HTR-8/SVneo (cell line): ENCODE measurements at regions not wholly inside any gene's neighbourhood (a gene's known extent, or its start where the extent isn't known, plus 50 kb on each side); places are given as distances from the start of the nearest gene placed in this dataset.

ENCODE experiments used
- DNase-seq: peaks from one replicate; pipeline ENCODE4 v3.0.0; 2011; ENCODE audit warnings: low spot score, mixed read lengths; ENCODE audit not compliant: insufficient read length
- FAIRE-seq: peaks from 2 replicates; lab custom pipeline; 2011; peaks lifted over from hg19 to GRCh38; lab: Jason Lieb, UNC

DNA sequence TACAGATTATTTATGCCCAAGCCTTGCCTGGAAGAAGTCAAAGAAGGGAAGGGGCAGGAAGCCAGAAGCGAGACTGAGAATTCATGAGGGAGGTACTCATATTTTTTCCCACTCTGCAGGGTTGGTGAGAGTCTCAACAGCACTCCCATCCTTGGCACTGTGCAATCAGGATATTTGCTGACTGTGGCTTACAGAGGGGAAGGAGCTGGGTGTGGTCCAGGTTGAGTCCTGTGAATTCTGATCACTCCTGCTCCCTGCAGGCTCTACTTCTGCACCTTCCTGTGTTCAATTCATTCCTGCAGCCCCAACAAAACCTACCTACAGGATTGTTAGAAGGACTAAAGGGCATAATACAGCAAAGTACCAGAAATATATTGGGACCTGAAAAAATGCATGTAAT, 530.5 kb downstream of the INSC start:
- FAIRE-seq (no peak), DNase-seq (no peak)

DNA sequence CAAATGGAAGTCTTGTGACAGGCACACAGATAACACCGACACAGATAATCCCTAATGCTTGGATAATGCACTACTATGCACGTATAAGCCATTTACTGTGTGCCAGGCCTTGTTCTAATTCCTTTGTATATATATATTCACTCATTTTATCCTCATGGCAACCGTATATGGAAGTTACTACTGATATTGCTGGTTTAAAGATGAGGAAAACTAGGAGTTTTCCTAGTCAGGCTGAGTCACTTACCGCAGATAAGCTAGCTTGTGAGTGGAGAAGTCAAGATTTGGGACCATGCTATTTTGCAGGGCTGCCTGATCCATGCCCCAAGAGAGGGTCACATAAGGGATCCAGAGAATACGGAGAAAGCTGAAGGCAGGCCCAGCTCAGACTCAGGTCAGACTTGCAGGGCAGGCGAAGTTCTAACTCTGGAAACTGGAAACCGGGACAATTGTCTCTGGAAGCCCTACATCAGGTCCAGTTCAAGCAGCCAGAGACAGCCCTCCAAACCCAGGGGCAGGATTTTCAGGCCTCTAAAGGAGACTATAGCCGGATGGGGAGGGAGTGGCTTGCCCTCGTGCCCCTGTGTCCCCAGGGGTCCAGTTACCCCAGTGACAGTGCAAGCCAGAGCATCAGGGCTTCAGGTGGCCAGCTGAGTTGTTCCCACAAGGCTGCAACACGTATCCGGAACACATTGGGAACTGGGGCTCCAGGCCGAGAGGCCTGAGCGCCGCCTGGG, 534.8 kb downstream of the INSC start:
- DNase-seq (no peak), FAIRE-seq (no peak)

DNA sequence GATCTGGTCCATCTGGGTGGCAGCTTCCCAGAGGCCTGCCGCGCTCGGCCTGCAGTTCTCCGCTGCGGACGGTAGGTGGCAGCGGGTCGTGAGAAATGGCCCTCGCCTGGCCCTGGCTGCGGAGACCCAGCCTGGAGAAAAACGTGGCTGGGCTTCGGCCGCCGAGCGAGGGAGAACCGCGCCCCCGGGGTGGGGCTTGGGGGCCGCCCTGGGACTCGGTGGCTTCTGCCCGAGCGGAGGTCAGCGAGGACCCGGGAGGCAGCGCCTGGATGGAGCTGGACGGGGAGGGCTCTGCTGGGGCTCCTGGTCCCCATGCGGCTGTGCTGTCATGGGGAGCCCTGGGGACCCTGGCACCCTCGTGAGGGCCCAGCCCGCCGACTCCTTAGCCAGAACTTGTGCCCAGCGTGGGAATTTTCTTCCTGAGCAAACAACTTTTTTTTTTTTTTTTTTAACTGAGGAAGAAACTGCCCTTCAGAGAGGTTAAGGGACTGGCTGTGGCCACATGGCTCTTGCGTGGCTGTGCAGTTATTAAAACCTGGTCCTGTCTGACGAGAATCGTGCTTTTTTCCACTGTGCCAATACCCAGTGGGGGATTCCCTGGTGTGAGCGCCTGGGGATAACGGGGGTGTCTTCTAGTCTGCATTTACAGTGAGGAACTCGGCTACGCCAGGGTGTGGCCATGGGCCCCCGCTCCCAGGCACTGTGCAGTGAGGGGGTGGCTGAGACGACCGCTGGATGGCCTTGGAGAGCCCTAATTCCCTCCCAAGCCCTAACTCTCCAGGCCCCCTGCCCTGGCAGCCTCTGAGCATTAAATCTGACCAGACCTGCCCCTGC, 535.6 kb downstream of the INSC start:
- FAIRE-seq (peak; percentile 57), DNase-seq (peak; percentile 67)

DNA sequence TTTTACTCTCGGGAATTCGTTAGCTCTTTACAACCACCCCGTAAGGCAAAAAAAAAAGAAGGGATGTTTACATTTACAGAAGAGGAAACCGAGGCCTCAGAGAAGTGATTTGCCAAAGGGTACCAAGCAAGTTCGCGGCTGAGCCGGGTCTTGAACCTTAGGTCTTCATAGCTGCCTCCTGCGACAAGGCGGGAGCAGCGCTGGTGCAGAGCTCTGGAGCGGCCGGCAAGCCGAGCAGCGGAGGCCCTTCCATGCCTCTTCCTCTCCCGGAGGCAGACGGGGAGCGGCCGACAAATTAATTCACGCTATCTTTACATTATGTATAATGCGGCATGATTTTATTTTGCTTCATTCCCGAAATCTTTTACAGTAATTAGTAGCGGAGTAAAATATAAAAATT, 536.3 kb downstream of the INSC start:
- FAIRE-seq (no peak), DNase-seq (no peak)

DNA sequence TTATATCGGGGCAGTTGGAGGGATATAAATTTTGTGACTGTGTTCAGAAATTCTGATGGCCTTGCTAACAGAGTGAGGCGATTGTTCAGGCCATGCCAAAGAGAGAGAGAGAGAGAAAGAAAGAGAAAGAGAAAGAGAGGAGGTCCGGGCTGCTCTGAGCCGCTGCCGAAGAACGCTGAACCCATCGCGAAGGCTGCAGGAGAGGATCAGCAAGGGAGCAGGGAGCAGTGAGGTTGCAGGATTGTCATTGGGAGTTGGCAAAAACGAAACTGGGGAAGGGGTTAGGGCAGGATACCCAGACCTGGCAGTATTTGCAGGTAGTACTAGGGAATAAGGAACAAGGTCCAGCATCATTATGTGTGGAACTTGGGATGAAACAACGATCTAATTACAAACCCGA, 537.1 kb downstream of the INSC start:
- no peak for DNase-seq
- FAIRE-seq = no peak

DNA sequence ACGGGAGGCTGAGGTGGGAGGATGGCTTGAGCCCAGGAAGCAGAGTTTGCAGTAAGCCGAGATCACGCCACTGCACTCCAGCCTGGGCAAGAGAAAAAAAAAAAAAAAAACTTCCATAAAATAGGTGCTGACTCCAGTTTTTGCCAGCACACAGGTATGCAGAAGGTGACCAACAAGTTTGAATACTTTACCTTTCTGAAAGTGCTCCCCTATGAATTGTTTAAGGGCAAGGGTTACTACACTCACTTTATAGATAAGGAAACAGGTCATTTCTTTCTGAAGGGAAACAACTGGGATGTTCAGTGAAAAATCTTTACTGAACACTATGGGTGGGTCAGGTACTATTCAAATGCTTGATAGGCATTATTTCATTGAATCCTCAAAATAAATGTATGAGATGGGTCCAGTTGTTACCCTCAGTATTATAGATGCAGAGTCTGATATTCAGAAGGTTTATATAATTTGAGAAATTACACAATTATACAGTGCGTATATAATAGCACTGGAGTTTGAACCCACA, 538.5 kb downstream of the INSC start:
- FAIRE-seq = no peak

DNA sequence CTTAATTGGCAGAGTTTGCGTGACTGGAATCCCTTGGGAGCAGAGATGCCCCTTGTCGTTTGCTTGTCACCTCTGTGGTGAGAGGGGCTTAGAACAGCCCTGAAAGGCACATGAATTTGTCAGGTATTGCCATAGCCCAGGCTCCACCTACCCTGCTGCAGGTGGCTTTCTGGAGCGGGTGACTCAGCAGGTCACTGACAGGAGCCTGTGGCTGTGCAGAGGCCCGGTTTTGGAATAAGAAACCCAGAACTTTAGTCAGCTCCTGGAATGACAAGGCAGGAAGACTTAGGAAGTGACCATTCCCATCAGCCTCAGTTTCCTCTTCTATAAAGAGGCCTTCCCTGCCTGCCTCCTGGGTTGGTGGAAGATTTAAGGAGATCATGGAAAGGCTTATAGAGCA, 539.7 kb downstream of the INSC start:
- FAIRE-seq = no peak
- no peak for DNase-seq

More for the DNA sequence above, 538.5 kb downstream of the INSC start:
- DNase-seq = no peak

DNA sequence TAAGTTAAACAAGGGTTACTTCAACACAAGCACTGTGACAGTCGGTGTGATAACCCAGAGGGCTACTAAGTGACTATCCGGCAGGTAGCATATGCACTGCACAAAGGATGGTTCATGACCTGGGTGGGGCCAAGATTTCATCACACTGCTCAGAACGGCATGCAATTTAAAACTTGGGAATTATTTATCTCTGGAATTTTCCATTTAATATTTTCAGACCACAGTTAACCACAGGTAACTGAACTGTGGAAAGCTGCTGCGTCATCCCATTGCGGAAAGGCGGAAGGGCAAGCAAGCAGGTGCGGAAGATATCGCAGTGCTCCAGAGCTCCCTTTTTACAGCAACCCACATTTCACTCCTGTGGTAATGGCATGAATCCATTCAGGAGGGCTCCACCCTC, 540.8 kb downstream of the INSC start:
- DNase-seq (no peak), FAIRE-seq (no peak)

DNA sequence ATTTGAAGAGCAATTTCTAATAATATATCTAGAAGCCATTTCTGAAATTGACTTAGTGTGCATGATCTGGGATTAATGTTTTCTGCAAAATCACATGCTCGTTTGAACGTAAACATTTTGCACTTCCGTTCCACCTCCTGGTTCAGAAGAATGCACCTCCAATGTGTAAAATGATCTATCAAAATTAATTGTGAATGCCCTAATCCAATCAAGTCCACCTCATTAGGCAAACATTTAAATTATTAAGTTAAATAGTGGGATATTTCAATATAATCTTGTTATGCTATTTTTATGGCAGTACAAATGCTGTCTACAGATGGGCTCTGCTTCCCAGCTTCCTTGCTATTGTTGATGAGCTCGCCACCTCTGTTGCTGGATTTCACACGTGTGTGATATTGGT, 542.5 kb downstream of the INSC start:
- FAIRE-seq (no peak), DNase-seq (no peak)

DNA sequence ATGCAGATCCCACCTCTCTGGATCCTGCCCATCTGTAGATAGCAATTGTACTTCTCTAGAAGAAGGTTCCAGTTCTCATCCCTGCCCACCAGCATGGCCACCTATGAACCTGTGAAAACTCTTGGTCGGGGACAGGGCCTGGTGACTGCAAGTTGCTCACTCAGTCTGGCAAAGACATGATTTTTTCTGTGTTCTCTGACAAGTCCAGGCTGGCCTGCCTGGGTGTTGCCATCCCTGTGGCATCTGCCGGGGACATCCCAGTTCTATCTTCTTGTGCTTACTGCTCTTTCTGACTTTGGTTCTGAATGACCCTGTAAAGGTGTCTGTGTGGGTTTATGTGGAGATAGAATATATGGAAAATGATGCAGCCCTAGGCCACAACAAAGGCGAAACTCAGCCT, 545.8 kb downstream of the INSC start:
- DNase-seq (no peak), FAIRE-seq (no peak)

DNA sequence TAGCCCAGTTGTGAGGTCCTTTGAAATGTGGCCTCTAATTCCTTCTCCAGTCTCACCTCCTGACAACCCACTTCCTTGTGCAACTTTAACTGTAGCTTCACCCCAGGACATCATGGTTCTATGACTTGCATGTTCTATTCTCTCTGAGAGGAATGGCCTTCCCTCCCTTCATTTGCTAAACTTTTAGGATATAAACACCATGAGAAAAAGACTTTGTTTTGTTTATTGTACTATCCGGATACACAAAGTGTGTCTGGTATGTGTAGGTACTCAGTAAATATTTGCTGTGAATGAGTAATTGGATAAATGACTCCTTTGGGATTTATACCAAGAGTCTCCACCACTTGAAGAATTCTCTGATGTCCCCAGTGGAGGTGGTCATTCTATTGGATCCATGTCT, 547.6 kb downstream of the INSC start:
- FAIRE-seq (no peak), DNase-seq (no peak)

DNA sequence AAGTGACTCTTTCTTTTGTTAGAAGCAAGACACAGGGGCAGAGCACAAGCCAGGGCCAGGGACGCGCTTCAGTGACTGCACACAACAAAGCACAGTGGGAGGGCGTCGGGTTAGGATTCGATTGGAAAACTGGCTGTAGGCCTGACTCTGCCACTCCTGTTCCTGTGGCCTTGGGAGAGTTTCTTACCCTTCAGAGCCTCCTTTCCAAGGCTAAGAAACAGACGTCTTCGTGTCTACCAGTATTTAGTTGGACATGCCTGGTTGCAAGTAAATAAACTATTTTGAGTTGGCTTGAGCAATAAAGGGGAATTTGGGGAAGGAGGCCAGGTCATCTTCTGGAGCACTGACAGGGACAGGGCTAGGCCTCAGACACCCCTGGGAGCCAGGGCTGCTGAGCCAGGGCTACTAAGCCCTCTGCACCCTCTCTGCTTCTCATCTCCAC, 549.1 kb downstream of the INSC start:
- DNase-seq (no peak), FAIRE-seq (no peak)

DNA sequence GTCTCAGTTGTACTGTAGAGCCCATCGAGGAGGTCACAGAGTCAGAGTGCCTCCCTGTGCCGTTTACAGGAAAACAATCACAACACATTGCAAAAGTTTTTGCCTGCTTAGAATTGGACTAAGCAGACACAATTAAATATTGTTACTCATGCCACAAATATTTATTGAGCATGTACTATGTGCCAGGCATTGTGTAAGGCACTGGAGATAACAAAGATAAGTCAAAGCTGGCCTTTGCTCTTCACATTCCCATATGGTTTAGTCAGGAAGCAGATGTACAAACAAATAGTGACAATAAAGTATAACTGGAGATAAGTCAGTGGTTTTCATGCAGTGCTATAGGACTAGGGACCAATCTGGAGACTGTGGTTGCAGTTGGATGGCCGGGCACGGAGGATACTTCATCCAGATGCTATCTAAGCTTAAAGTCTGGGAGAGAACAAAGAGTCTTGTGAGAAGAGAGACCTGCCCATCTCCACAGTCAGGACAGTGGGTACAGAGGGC, 550.7 kb downstream of the INSC start:
- no peak for DNase-seq

DNA sequence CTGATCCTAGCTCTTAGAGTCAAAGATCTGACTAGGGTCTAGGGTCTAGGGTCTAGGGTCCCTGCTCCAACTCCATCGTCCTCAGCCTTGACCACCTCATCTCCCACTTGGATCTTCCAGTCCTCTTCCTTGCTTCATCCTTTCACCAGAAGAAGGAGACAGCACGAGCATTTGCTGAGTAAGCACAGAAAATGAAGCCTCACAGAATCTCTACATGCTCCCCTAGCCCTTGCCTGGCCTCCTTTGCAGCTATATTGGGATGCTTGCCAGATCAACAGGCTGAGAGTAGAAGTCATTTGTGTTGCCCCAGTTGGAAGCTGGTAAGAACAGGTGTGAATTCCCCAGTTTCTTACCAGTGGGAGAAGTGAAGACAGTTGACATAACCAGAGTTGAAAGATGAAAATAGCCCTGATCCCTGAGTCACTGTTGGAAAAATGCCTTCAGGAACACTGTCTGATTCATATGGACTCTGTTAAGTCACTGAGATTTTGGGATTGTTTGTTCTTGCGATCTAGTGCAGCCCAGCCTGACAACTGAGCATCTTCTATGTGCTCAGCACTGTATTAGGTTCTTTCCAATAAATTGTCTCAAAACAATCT, 552.5 kb downstream of the INSC start:
- FAIRE-seq = no peak

More for the DNA sequence above, 550.7 kb downstream of the INSC start:
- no peak for FAIRE-seq

DNA sequence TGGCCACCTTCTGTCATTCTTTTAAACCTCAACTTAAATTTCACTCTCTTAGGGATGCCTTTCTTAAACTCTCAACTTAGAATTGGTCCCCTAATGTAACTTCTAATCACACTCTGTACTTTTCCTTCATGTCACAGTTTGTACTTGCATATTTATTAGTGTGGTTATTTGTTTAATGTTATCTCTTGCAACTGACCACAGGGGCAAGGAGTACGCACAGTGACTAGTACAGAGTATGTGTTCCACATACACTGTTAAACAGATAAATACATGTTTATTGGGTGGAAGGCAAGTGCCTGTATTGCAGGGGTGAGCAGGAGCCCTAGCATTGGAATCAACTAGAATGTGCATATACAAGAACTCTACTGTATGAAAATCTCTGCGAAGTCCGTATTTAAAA, 554.0 kb downstream of the INSC start:
- no peak for DNase-seq
- no peak for FAIRE-seq

More for the DNA sequence above, 552.5 kb downstream of the INSC start:
- DNase-seq = no peak

DNA sequence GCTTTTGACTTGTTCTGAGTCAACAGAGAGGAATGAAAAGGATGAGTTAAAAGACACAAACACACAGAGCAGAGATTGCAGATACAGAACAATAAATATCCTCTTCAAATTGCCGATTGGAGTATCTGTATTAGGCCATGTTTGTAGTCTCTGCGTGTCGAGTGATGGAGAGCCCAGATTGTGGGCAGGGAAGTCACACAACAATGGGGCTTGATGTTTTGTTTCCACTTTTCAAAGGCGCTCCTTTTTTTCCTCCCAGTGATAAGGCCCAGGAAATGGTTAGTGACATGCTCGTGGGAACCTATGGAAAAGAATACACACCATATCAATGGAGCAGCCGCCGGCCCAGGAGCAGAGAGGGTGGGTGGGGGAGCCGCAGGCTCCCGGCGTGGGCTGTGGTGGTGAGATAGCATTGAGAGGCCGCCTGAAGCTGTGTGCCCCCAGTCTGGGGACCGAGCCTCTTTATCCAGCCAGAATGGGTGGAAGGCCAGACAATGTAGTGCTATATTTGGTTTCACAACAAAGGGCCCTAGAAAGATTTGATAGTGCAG, 555.9 kb downstream of the INSC start:
- DNase-seq (no peak), FAIRE-seq (no peak)

DNA sequence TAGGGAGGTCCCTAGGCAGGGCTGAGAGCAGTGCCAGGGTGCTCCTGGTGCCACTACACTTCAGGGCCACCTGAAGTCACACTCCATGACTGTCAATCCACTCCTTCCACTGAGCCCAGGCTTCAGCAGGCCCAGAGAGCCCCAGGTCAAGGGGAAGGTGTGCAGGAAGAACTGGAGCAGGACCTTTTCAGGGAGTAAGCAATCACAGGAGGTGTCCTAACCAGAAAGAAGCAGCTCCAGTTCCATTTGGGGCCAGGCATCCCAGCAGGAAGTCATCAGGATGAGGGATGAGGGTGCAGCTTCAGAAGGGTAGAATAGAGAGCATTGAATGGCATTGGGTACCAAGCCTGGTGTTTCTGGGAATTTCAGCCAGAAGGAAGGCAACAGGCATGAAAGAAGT, 556.5 kb downstream of the INSC start:
- FAIRE-seq (no peak), DNase-seq (no peak)

DNA sequence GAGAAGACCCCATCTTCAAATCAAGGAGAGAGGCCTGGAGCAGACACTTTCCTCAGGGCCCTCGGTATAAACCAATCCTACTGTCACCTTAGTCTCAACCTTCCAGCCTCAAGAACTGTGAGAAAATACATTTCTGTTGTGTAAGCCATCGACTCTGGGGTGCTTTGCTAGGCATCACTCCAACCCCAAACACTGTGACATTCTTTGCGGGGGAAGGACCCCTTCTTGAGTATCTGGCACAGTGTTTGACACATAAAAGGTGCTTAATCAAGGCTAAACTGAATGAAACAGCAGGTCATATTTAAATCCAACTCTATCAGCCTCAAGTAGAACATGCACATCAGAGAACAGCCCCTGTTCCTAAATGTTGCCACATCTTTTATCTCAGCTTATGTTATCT, 558.1 kb downstream of the INSC start:
- no peak for DNase-seq
- FAIRE-seq = no peak

DNA sequence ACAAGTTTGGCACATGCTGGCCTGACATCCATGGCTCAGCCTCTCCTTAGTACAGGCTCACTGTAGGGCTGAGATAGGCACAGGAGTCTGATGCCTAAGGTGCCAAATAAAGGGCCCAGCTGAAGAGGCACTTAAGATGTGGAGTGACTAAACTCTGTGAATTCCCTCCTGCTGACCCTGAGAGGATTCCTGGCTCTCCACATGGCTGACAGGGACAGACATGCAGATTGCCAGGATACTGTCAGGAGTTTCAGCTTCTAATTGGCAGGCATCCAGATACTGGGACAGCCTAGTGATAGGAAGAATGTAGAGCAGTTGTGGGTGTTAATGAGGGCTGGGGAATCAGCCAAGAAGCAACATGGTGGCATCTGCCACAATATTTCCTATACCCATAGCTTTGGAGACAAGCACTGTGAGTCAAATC, 558.7 kb downstream of the INSC start:
- FAIRE-seq (no peak), DNase-seq (no peak)

DNA sequence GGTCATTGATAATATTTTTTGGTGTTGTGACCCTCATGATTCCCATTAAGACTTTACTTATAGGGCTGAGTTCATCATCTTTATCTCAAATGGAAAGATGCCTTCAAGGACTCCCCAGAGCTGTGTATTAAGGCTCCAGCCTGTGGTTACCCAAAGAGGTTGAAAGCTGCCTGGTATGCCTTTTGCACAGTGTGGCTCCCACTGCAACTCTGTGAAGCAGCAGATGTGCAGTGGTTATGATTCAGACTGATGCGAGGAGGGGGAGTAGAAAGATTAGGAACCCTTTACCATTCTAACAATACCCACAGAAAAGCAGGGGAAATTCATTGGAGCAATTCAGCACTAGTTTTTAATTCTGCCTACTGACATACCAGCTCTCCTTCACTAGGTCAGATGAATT, 560.0 kb downstream of the INSC start:
- FAIRE-seq (no peak), DNase-seq (no peak)
